HEK293 (cell line): ENCODE measurements at regions not wholly inside any gene's neighbourhood (a gene's known extent, or its start where the extent isn't known, plus 50 kb on each side); places are given as distances from the start of the nearest gene placed in this dataset.
"Not testable (repeated sequence)": the region's sequence is repeated elsewhere in the genome, so short reads cannot be mapped to it uniquely, and the experiment has no call there.

Experiments
- CTCF ChIA-PET: fragments of 350-600 bp; formaldehyde crosslinking; extraction: SDS; loops from one replicate; lab custom pipeline; 2021; ENCODE audit warnings: antibody characterized with exemption; lab: Yijun Ruan, JAX
- POLR2A ChIA-PET: fragments of 300-600 bp; formaldehyde crosslinking; extraction: SDS; loops from one replicate; lab custom pipeline; 2020; ENCODE audit warnings: antibody characterized with exemption, inconsistent platforms; lab: Yijun Ruan, JAX
- H3K27ac ChIP-seq: fragments of 200-500 bp; sonication (Bioruptor generic); 2 replicates; pipeline ENCODE4 v1.5.1; 2014; ENCODE audit warnings: low read depth, low read length, control low read depth, inconsistent platforms; ENCODE audit errors: extremely low read depth
- H3K36me3 ChIP-seq, 2 experiments: fragments of 200-500 bp in 1 of 2; sonication (Bioruptor generic) in 1 of 2; 1 replicate in 1 of 2; 2 replicates in 1 of 2; pipeline ENCODE4 v1.5.1; 2014 to 2017; ENCODE audit warnings: inconsistent platforms in 2 of 2, low read length in 2 of 2; ENCODE audit not compliant: control insufficient read depth in 2 of 2, insufficient read depth in 1 of 2
- H3K4me1 ChIP-seq: fragments of 200-500 bp; sonication (Bioruptor generic); 2 replicates; pipeline ENCODE4 v1.5.1; 2014; ENCODE audit warnings: mild to moderate bottlenecking, low read length, inconsistent platforms; ENCODE audit not compliant: control insufficient read depth, insufficient read depth
- H3K4me3 ChIP-seq: 2 replicates; pipeline ENCODE4 v1.5.1; 2011; ENCODE audit warnings: low read depth, mild to moderate bottlenecking, control low read depth, low read length, moderate library complexity
- H3K9me3 ChIP-seq: fragments of 200-500 bp; sonication (Bioruptor generic); 2 replicates; pipeline ENCODE4 v1.5.1; 2014; ENCODE audit warnings: low read depth, low read length, inconsistent platforms; ENCODE audit not compliant: control insufficient read depth, insufficient read depth
- BCL11A ChIP-seq: fragments of 450-650 bp; formaldehyde crosslinking; IDR thresholded peaks from 2 replicates; pipeline ENCODE4 v1.5.1; 2016; ENCODE audit warnings: low read depth, missing biosample characterization, missing genetic modification characterization
- HOXA7 ChIP-seq: sonication (generic); formaldehyde crosslinking; IDR thresholded peaks from 2 replicates; pipeline ENCODE4 v1.8.1; 2022; ENCODE audit warnings: missing genetic modification reagents, borderline replicate concordance
- HOXC10 ChIP-seq: sonication (generic); formaldehyde crosslinking; IDR thresholded peaks from 2 replicates; pipeline ENCODE4 v1.8.1; 2023; ENCODE audit warnings: mild to moderate bottlenecking, missing genetic modification reagents
- KLF8 ChIP-seq: fragments of 450-650 bp; formaldehyde crosslinking; IDR thresholded peaks from 2 replicates; pipeline ENCODE4 v1.5.1; 2016; ENCODE audit warnings: missing biosample characterization, missing genetic modification characterization
- MEIS1 ChIP-seq: sonication (generic); formaldehyde crosslinking; IDR thresholded peaks from 2 replicates; pipeline ENCODE4 v1.8.1; 2022; ENCODE audit warnings: missing genetic modification reagents, mild to moderate bottlenecking, borderline replicate concordance
- PRDM1 ChIP-seq: fragments of 450-650 bp; formaldehyde crosslinking; IDR thresholded peaks from 2 replicates; pipeline ENCODE4; 2016; ENCODE audit warnings: missing biosample characterization, missing genetic modification characterization
- ZFP69B ChIP-seq: fragments of 450-650 bp; formaldehyde crosslinking; IDR thresholded peaks from 2 replicates; pipeline ENCODE4 v1.5.1; 2016; ENCODE audit warnings: missing biosample characterization, missing genetic modification characterization
- ZNF146 ChIP-seq: fragments of 450-650 bp; formaldehyde crosslinking; IDR thresholded peaks from 2 replicates; pipeline ENCODE4 v1.5.1; 2016; ENCODE audit warnings: missing biosample characterization, missing genetic modification characterization
- ZNF148 ChIP-seq: fragments of 450-650 bp; formaldehyde crosslinking; IDR thresholded peaks from 2 replicates; pipeline ENCODE4 v1.5.0; 2017; ENCODE audit warnings: missing biosample characterization, missing genetic modification characterization, borderline replicate concordance
- ZNF174 ChIP-seq: fragments of 450-650 bp; formaldehyde crosslinking; IDR thresholded peaks from 2 replicates; pipeline ENCODE4 v1.5.0; 2017; ENCODE audit warnings: missing biosample characterization, mild to moderate bottlenecking, missing genetic modification characterization
- ZNF2 ChIP-seq: fragments of 450-650 bp; formaldehyde crosslinking; IDR thresholded peaks from 2 replicates; pipeline ENCODE4 v1.5.1; 2016; ENCODE audit warnings: missing biosample characterization, missing genetic modification characterization
- ZNF239 ChIP-seq: fragments of 450-650 bp; formaldehyde crosslinking; IDR thresholded peaks from 2 replicates; pipeline ENCODE4 v1.5.1; 2016; ENCODE audit warnings: missing biosample characterization, missing genetic modification characterization
- ZNF26 ChIP-seq: fragments of 450-650 bp; formaldehyde crosslinking; IDR thresholded peaks from 2 replicates; pipeline ENCODE4 v1.5.1; 2016; ENCODE audit warnings: missing biosample characterization, missing genetic modification characterization
- ZNF292 ChIP-seq: fragments of 450-650 bp; formaldehyde crosslinking; IDR thresholded peaks from 2 replicates; pipeline ENCODE4 v1.5.1; 2016; ENCODE audit warnings: low read depth, missing biosample characterization, missing genetic modification characterization, borderline replicate concordance
- ZNF366 ChIP-seq: fragments of 450-650 bp; formaldehyde crosslinking; conservative IDR thresholded peaks from 2 replicates; pipeline ENCODE4 v1.5.1; 2016; ENCODE audit warnings: missing biosample characterization, missing genetic modification characterization
- ZNF37A ChIP-seq: fragments of 450-650 bp; IDR thresholded peaks from 2 replicates; pipeline ENCODE4 v1.5.1; 2018; ENCODE audit warnings: missing biosample characterization, missing genetic modification characterization
- ZNF521 ChIP-seq: fragments of 450-650 bp; formaldehyde crosslinking; IDR thresholded peaks from 2 replicates; pipeline ENCODE4 v1.5.1; 2017; ENCODE audit warnings: missing biosample characterization, mild to moderate bottlenecking, missing genetic modification characterization
- ZNF529 ChIP-seq: fragments of 450-650 bp; formaldehyde crosslinking; IDR thresholded peaks from 2 replicates; pipeline ENCODE4 v1.5.1; 2017; ENCODE audit warnings: missing genetic modification characterization, missing biosample characterization; ENCODE audit not compliant: insufficient replicate concordance
- ZNF585B ChIP-seq: fragments of 450-650 bp; formaldehyde crosslinking; IDR thresholded peaks from 2 replicates; pipeline ENCODE4 v1.5.1; 2016; ENCODE audit warnings: missing biosample characterization, missing genetic modification characterization
- ZNF658 ChIP-seq: fragments of 450-650 bp; formaldehyde crosslinking; IDR thresholded peaks from 2 replicates; pipeline ENCODE4; 2016; ENCODE audit warnings: missing biosample characterization, missing genetic modification characterization
- ZNF776 ChIP-seq: fragments of 450-650 bp; formaldehyde crosslinking; IDR thresholded peaks from 2 replicates; pipeline ENCODE4 v1.5.0; 2017; ENCODE audit warnings: missing biosample characterization, missing genetic modification characterization, borderline replicate concordance
- TF ChIP-seq, protein P1 (sequence below): fragments of 450-650 bp; formaldehyde crosslinking; IDR thresholded peaks from 2 replicates; pipeline ENCODE4 v1.5.1; 2016; ENCODE audit warnings: missing biosample characterization, missing genetic modification characterization, low read depth
- TF ChIP-seq, protein P2 (sequence below): fragments of 450-650 bp; formaldehyde crosslinking; IDR thresholded peaks from 2 replicates; pipeline ENCODE4 v1.5.1; 2016; ENCODE audit warnings: missing biosample characterization, missing genetic modification characterization
- TF ChIP-seq, protein P3 (sequence below): fragments of 450-650 bp; formaldehyde crosslinking; IDR thresholded peaks from 2 replicates; pipeline ENCODE4 v1.5.1; 2016; ENCODE audit warnings: missing biosample characterization, missing genetic modification characterization

GRCh38 chr5:110875115-110875514, 136.3 kb downstream of the SLC25A46 start:
- H3K4me1 ChIP-seq, result not testable (repeated sequence)
- 0 out of 2 replicates have a peak, but pooled peaks have one; percentile 40 for TF ChIP-seq ZNF521
- peak; percentile 91 for TF ChIP-seq ZNF366 (tag by site-specific recombination)
- TF ChIP-seq ZNF776, result 0 out of 2 replicates have a peak, but pooled peaks have one; percentile 57
- TF ChIP-seq, all 188 proteins: peak for 3; not testable (repeated sequence) for 185
- H3K9me3 ChIP-seq, H3K27ac ChIP-seq, H3K4me3 ChIP-seq, POLR2A ChIA-PET, CTCF ChIA-PET, H3K36me3 ChIP-seq: not testable (repeated sequence)

DNA sequence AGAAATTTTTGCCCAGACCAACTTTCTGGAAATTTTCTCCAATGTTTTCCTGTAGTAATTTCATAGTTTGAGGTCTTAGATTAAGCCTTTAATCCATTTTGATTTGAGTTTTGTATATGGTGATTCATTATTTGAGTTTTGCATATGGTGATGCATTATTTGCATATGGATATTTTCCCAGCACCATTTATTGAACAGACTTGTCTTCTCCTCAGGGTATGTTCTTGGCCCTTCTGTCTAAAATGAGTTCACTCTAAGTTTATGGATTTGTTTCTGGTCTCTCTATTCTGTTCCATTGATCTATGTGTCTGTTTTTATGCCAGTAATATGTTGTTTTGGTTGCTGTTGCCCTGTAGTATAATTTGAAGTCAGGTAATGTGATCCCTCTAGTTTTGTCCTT, 139.3 kb downstream of the SLC25A46 start:
- ChIA-PET POLR2A (no interaction called here), CTCF (no interaction called here)
- H3K9me3 ChIP-seq, result no peaks in the 10 kb centered on the region
- no peaks in the 10 kb centered on the region for H3K36me3 ChIP-seq
- no peak overlapping the region for H3K4me3 ChIP-seq
- H3K4me1 ChIP-seq, result no peaks in the 10 kb centered on the region
- TF ChIP-seq HOXC10 (no peak), BCL11A (tag by site-specific recombination) (no peak), ZNF292 (tag by site-specific recombination) (no peak), PRDM1 (tag by site-specific recombination) (no peak), ZNF239 (tag by site-specific recombination) (no peak), ZNF146 (tag by site-specific recombination) (no peak)
- no peak overlapping the region for H3K27ac ChIP-seq

DNA sequence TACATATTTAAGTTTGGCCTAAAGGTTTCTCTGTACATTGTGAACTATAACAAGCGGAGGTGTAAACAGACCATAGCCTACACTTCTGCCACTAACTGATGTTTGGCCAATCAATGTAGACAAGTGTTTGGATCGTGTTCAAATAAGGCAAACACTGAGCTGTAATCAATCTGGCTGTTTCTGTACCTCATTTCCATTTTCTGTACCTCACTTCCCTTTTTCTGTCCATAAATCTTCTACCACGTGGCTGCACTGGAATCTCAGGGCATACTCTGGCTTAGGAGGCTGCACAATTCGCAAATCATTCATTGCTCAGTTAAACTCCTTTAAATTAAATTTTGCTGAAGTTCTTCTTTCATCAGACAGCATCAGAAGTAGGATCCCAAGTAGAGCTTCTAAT, 140.9 kb downstream of the SLC25A46 start:
- Histone ChIP-seq H3K4me3 (no peak overlapping the region), H3K27ac (no peak overlapping the region), H3K36me3 (no peaks in the 10 kb centered on the region), H3K9me3 (no peaks in the 10 kb centered on the region), H3K4me1 (no peaks in the 10 kb centered on the region)
- CTCF ChIA-PET, result interaction anchor here (0.6 kb wide), 1 partner anchor 12 kb away, joined by 3 read pairs; no protein-coding TSS in a partner anchor
- POLR2A ChIA-PET, result no interaction called here
- TF ChIP-seq ZNF658 (tag by site-specific recombination), result no peak
- TF ChIP-seq ZNF585B, result no peak
- TF ChIP-seq ZNF148, result no peak
- no peak for TF ChIP-seq KLF8
- TF ChIP-seq, protein P1, sequence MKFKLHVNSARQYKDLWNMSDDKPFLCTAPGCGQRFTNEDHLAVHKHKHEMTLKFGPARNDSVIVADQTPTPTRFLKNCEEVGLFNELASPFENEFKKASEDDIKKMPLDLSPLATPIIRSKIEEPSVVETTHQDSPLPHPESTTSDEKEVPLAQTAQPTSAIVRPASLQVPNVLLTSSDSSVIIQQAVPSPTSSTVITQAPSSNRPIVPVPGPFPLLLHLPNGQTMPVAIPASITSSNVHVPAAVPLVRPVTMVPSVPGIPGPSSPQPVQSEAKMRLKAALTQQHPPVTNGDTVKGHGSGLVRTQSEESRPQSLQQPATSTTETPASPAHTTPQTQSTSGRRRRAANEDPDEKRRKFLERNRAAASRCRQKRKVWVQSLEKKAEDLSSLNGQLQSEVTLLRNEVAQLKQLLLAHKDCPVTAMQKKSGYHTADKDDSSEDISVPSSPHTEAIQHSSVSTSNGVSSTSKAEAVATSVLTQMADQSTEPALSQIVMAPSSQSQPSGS, result no peak
- TF ChIP-seq, protein P2, sequence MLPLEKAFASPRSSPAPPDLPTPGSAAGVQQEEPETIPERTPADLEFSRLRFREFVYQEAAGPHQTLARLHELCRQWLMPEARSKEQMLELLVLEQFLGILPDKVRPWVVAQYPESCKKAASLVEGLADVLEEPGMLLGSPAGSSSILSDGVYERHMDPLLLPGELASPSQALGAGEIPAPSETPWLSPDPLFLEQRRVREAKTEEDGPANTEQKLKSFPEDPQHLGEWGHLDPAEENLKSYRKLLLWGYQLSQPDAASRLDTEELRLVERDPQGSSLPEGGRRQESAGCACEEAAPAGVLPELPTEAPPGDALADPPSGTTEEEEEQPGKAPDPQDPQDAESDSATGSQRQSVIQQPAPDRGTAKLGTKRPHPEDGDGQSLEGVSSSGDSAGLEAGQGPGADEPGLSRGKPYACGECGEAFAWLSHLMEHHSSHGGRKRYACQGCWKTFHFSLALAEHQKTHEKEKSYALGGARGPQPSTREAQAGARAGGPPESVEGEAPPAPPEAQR (tag by site-specific recombination), result no peak
- TF ChIP-seq ZNF174, result no peak
- TF ChIP-seq, protein P3, sequence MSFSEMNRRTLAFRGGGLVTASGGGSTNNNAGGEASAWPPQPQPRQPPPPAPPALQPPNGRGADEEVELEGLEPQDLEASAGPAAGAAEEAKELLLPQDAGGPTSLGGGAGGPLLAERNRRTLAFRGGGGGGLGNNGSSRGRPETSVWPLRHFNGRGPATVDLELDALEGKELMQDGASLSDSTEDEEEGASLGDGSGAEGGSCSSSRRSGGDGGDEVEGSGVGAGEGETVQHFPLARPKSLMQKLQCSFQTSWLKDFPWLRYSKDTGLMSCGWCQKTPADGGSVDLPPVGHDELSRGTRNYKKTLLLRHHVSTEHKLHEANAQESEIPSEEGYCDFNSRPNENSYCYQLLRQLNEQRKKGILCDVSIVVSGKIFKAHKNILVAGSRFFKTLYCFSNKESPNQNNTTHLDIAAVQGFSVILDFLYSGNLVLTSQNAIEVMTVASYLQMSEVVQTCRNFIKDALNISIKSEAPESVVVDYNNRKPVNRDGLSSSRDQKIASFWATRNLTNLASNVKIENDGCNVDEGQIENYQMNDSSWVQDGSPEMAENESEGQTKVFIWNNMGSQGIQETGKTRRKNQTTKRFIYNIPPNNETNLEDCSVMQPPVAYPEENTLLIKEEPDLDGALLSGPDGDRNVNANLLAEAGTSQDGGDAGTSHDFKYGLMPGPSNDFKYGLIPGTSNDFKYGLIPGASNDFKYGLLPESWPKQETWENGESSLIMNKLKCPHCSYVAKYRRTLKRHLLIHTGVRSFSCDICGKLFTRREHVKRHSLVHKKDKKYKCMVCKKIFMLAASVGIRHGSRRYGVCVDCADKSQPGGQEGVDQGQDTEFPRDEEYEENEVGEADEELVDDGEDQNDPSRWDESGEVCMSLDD (tag by site-specific recombination), result no peak
- TF ChIP-seq ZFP69B (tag by site-specific recombination), result no peak
- no peak for TF ChIP-seq MEIS1 (CRISPR knock-in tag)
- TF ChIP-seq ZNF26 (tag by site-specific recombination), result no peak
- TF ChIP-seq ZNF37A (tag by site-specific recombination), result no peak
- no peak for TF ChIP-seq HOXA7 (CRISPR knock-in tag)
- TF ChIP-seq ZNF2 (tag by site-specific recombination), result no peak
- TF ChIP-seq ZNF529 (tag by site-specific recombination), result no peak
